ENCODE measurements at regions not wholly inside any gene's neighbourhood (a gene's known extent, or its start where the extent isn't known, plus 50 kb on each side); places are given as distances from the start of the nearest gene placed in this dataset.

- Histone ChIP-seq H3K9ac (ENCODE audit: insufficient read depth in 1 of 2, low read depth in 2 of 2, low read length in 2 of 2) (no peak overlapping the region), H3K9me3 (replicated peaks; ENCODE audit: control insufficient read depth, insufficient read depth, low read depth, low read length) (no peaks in the 10 kb centered on the region), H3K79me2 (ENCODE audit: control insufficient read depth, insufficient read depth, low read length) (no peaks in the 10 kb centered on the region), H3K36me3 (ENCODE audit: control insufficient read depth, insufficient read depth, low read length) (no peaks in the 10 kb centered on the region), H3K9me1 (ENCODE audit: control insufficient read depth, insufficient read depth, low read length) (no peaks in the 10 kb centered on the region), H3K4me1 (replicated peaks in 1 of 2; ENCODE audit: control insufficient read depth in 2 of 2, insufficient read depth in 2 of 2, low read length in 2 of 2) (no peaks in the 10 kb centered on the region), H3K4me2 (ENCODE audit: insufficient read depth, low read length) (no peak overlapping the region), H3K27ac (ENCODE audit: extremely low read depth, low read depth, low read length) (no peak overlapping the region), H3K27me3 (ENCODE audit: control insufficient read depth in 2 of 2, insufficient read depth in 2 of 2, low read length in 2 of 2) (no peaks in the 10 kb centered on the region), H2AFZ (ENCODE audit: low read depth, low read length) (no peak overlapping the region), H3K4me3 (no peak overlapping the region), H4K20me1 (replicated peaks; ENCODE audit: control insufficient read depth, insufficient read depth, low read length) (no peaks in the 10 kb centered on the region)
- no peak for DNase-seq (ENCODE audit: extremely low read depth in 1 of 4, low spot score in 3 of 4)
- no peak for FAIRE-seq
- POLR2A ChIA-PET, result no interaction called here
- intact Hi-C loops (cut with micrococcal nuclease), result no loop called here
- TF ChIP-seq ZNF12 (CRISPR knock-in tag; IDR thresholded peaks at IDR 0.05), result peak; percentile 91; the same call in 1 of the 2 replicates
- no peak for TF ChIP-seq ZNF518B (CRISPR knock-in tag; IDR thresholded peaks at IDR 0.05)
- no peak for TF ChIP-seq NRF1 (conservative IDR thresholded peaks at IDR 0.05 in 1 of 2, IDR thresholded peaks at IDR 0.05 in 1 of 2)
- no peak for TF ChIP-seq HNRNPL (IDR thresholded peaks at IDR 0.05; ENCODE audit: low read depth, low read length)
- ATAC-seq, result no peak
- no TSS peak for BruUV-seq (replicated peaks)
- CTCF ChIA-PET (ENCODE audit: low intra/inter-chr PET ratio), result no interaction called here
- in situ Hi-C loops (cut with MboI), result no loop called here
- 23% methylated on average over 3 of the region's 3 CpGs for WGBS (ENCODE audit: insufficient coverage, low coverage, missing lambda C conversion rate)
These were observed 210.6 kb upstream of the KLF3 start for GRCh38 chr4:38453253-38453881.

All from K562 (cell line).